ENCODE measurements at regions not wholly inside any gene's neighbourhood (a gene's known extent, or its start where the extent isn't known, plus 50 kb on each side); places are given as distances from the start of the nearest gene placed in this dataset.

DNA sequence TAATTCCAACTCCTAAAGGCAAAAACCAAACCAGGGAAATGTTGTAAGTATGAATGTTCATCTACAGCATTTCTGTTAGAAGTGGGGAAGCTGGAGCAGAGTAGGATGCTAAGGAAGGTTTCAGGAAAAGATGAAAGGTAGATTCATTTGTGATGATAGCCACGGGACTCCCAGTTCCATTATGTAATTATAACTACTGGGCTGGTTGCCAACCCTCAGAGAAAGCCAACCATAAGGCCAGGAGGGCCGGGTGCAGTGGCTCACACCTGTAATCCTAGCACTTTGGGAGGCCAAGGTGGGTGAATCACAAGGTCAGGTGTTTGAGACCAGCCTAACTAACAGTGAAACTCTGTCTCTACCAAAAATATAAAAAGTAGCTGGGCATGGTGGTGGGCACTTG, 288.9 kb upstream of the ETAA1 start:
- dilution Hi-C loops (cut with MboI; ENCODE audit: extremely low pct_ligation_motif_present, low sequenced_read_pairs) (no loop called here), intact Hi-C loops (cut with micrococcal nuclease) (no loop called here)
- Histone ChIP-seq H4K20me1 (replicated peaks; ENCODE audit: control insufficient read depth, extremely low read depth, insufficient read depth, low read length) (no peaks in the 10 kb centered on the region), H3K9ac (replicated peaks; ENCODE audit: extremely low read depth, insufficient read depth, low read length) (no peak overlapping the region), H3K36me3 (ENCODE audit: control insufficient read depth in 2 of 2, extremely low read depth in 1 of 2, insufficient read depth in 2 of 2, low read length in 2 of 2) (no peaks in the 10 kb centered on the region), H2AFZ (ENCODE audit: low read depth, low read length) (no peak overlapping the region), H3K79me2 (ENCODE audit: control insufficient read depth, insufficient read depth, low read length) (no peaks in the 10 kb centered on the region), H3K4me2 (ENCODE audit: insufficient read depth, low read length) (no peak overlapping the region), H3K4me3 (replicated peaks in 1 of 3; ENCODE audit: insufficient read depth in 1 of 3, low read depth in 1 of 3, low read length in 3 of 3) (no peak overlapping the region), H3K27me3 (ENCODE audit: control insufficient read depth in 2 of 2, insufficient read depth in 2 of 2, low read length in 2 of 2) (no peaks in the 10 kb centered on the region), H3K9me3 (replicated peaks; ENCODE audit: control insufficient read depth, insufficient read depth, low read length) (no peaks in the 10 kb centered on the region), H3K27ac (ENCODE audit: insufficient read depth, low read depth, low read length) (no peak overlapping the region), H3K9me1 (replicated peaks; ENCODE audit: control insufficient read depth, extremely low read depth, insufficient read depth, low read length) (no peaks in the 10 kb centered on the region), H3K4me1 (ENCODE audit: control insufficient read depth, extremely low read depth, insufficient read depth, low read length) (no peaks in the 10 kb centered on the region)
- FAIRE-seq (no peak), DNase-seq (ENCODE audit: low read depth, low spot score) (no peak)
- CTCF ChIA-PET: interaction anchor here (0.5 kb wide), 1 partner anchor 59 kb away, joined by 3 read pairs; no protein-coding TSS in a partner anchor
- POLR2A ChIA-PET: no interaction called here
- no peak for TF ChIP-seq FOS (IDR thresholded peaks at IDR 0.05; ENCODE audit: borderline replicate concordance, insufficient read depth, low read length)
- no peak for TF ChIP-seq JUN (IDR thresholded peaks at IDR 0.05; ENCODE audit: borderline replicate concordance, insufficient read depth, insufficient read length, low read depth)
- no peak for TF ChIP-seq GATA2 (IDR thresholded peaks at IDR 0.05; ENCODE audit: insufficient read depth, insufficient read length, low read depth, low read length)
- TF ChIP-seq, protein P1, sequence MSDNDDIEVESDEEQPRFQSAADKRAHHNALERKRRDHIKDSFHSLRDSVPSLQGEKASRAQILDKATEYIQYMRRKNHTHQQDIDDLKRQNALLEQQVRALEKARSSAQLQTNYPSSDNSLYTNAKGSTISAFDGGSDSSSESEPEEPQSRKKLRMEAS (IDR thresholded peaks at IDR 0.05; ENCODE audit: insufficient read depth, insufficient read length): no peak
- TF ChIP-seq, protein P2, sequence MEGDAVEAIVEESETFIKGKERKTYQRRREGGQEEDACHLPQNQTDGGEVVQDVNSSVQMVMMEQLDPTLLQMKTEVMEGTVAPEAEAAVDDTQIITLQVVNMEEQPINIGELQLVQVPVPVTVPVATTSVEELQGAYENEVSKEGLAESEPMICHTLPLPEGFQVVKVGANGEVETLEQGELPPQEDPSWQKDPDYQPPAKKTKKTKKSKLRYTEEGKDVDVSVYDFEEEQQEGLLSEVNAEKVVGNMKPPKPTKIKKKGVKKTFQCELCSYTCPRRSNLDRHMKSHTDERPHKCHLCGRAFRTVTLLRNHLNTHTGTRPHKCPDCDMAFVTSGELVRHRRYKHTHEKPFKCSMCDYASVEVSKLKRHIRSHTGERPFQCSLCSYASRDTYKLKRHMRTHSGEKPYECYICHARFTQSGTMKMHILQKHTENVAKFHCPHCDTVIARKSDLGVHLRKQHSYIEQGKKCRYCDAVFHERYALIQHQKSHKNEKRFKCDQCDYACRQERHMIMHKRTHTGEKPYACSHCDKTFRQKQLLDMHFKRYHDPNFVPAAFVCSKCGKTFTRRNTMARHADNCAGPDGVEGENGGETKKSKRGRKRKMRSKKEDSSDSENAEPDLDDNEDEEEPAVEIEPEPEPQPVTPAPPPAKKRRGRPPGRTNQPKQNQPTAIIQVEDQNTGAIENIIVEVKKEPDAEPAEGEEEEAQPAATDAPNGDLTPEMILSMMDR (IDR thresholded peaks at IDR 0.05; ENCODE audit: extremely low read depth in 1 of 2, insufficient read depth in 1 of 2, low read depth in 1 of 2, low read length in 2 of 2): no peak
- no peak for TF ChIP-seq POLR2A (IDR thresholded peaks at IDR 0.05; ENCODE audit: low read depth, low read length)
- TF ChIP-seq MYC (IDR thresholded peaks at IDR 0.05; ENCODE audit: low read depth, low read length): no peak
- TF ChIP-seq POLR2AphosphoS5 (IDR thresholded peaks at IDR 0.05; ENCODE audit: insufficient read depth, low read depth, low read length): no peak
- no peak for TF ChIP-seq EZH2 (IDR thresholded peaks at IDR 0.05; ENCODE audit: borderline replicate concordance, low read depth, low read length, severe bottlenecking)
- no TSS peak for BruUV-seq (replicated peaks)

Measured in endothelial cell of umbilical vein (primary cell).